SHP77 treated with DMSO at 0.1 percent for 48 hours (cell line): ENCODE measurements at regions not wholly inside any gene's neighbourhood (a gene's known extent, or its start where the extent isn't known, plus 50 kb on each side); places are given as distances from the start of the nearest gene placed in this dataset.
A peak's percentile ranks its signal among the peaks of the same experiment; 100 is the strongest.
"Not testable (repeated sequence)": the region's sequence is repeated elsewhere in the genome, so short reads cannot be mapped to it uniquely, and the experiment has no call there.

Experiments
- DNase-seq: peaks from one replicate; lab custom pipeline; 2025; lab: John Stamatoyannopoulos, UW

- DNase-seq = no peak
These were observed 719.8 kb downstream of the ANKRD7 start for GRCh38 chr7:118944271-118944670.

DNA sequence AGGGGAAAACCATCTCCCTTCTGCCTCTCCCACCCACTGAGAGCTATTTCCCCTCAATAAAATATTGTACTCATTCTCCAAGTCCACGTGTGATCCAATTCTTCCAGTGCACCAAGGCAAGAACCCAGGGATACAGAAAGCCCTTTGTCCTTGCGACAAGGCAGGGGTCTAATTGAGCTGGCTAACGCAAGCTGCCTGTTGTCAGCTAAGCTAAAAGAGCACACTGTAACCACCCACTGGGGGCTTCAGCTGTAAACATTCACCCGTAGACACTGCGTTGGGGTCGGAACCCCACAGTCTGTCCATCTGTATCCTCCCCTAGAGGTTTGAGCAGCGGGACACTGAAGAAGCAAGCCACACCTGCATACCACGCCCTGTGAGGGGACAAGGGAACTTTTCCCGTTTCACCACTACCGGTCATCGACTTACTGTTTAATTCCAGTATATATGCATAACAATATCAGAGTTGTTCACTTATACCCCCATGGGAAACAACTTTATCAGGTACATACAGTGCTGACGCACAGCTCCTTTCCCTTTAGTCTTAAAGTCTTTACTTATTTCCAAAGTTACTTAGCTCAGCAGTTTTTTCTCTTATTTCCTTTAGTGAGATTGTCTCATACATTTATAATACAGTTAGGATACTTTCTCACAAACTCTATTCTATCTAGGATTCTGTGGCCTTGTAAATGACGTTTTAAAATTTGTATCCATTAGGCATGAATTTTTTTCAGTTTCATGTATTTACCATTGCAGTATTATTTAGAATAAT is 721.6 kb downstream of the ANKRD7 start:
- DNase-seq = no peak

GRCh38 chr7:118948508-118948907 is 724.0 kb downstream of the ANKRD7 start:
- no peak for DNase-seq

GRCh38 chr7:118949031-118949430 is 724.5 kb downstream of the ANKRD7 start:
- DNase-seq = no peak

DNA sequence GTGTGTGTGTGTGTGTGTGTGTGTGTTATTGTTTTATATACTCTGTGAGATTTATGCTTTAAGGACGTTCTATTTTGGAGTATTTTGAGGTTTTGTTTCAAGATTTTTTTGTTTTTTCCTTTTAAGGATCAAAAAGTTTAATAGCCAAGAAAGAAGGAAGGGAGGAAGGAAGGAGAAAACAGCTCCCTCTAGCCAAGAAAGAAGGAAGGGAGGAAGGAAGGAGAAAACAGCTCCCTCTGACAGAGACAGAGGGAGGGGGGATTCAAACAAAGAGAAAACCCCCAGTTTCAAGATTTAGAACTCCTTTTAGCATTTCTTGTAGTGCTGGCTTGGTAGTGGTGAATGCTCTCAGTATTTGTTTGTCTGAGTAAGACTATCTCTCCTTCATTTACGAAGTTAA is 731.8 kb downstream of the ANKRD7 start:
- not testable (repeated sequence) for DNase-seq

DNA sequence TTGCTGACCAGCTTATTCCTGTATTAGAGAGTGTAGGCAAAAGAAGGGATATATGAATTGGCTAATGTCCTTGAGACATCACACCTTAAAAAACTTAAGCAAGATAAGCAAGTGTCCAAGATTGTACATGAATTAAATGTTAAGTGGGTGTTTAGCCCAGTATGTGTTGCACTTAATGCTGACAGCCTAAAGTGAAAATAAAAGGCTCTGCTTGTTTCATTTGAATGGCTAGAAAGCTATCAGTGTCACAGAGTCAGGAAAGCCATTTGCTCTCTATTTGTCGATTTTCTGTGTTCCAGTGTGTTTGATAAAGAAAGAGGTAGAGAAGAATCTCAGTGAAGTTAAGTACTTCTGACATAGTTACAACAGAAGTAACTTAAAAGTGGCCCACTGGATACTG is 744.9 kb downstream of the ANKRD7 start:
- DNase-seq = no peak

DNA sequence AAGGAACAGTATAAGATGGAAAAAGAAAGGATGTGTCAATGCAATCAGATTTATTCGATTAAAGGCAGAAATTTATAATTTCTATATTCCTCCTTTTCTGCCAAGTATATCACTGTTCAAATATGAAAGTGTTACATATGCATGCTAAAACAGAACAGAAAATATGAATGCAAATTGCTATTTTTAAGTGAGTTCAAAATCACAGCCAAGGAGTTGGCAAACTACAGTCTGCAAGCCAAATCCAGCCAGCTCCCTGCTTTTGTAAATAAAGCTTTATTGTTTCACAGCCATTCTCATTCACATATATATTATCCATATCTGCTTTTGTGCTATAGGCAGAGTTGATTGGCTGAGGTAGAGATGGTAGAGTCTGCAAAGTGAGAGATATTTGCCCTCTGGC is 747.2 kb downstream of the ANKRD7 start:
- DNase-seq = no peak

GRCh38 chr7:118974836-118975235 is 750.3 kb downstream of the ANKRD7 start:
- no peak for DNase-seq

DNA sequence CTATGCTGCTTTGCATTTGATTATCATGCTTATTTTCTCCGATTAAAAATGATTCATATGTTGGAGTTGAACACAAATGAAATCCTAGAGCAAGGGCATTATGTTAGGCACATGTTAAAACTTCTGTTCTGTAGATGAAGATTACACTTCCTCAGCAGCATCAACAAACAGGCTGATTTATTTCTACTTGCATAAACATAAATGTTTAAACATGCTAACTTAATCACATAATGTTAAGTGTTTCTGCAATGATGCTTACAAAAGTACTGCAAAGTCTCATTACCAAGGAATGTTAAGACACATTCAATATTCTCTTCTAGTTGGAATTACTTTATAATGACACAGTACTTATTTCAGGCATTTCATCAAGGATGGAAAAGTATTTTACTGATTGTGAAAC is 770.8 kb downstream of the ANKRD7 start:
- DNase-seq = no peak

GRCh38 chr7:119007236-119007635 is 782.7 kb downstream of the ANKRD7 start:
- no peak for DNase-seq

GRCh38 chr7:119010635-119011034 is 786.1 kb downstream of the ANKRD7 start:
- no peak for DNase-seq

DNA sequence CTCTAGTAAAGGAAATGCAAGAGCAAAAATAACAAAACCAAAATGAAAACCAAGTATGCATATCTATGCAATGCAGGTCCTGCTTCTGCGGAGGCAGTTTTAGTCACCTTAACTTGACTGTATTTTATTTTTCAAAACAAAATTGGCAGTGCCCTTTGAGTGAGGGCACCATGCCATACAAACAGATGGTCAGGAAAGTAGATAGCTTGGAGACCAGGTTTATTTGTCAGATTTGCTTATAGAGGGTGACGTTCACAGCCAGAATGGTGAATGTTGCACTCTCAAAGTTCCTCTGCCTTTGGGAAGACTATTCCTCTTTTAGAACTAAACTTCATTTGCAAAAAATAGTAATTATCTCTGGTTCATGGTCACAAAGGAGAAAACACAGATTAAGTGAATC is 801.9 kb downstream of the ANKRD7 start:
- DNase-seq = no peak

DNA sequence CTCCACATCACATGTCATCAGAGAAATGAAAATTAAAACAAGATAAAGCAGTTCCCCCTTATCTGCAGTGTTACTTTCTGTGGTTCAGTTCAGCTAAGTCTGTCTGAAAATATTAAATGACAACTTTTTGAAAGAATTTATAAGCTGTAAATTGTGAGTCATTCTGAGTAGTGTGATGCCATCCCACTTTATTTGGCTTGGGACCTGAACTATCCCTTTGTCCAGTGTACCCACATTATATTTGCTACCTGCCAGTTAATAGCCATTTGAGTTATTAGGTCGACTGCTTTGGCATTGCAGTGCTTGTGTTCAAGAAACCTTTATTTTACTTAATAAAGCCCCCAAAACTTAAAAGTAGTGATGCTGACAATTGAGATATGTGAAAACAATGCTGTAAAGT is 804.2 kb downstream of the ANKRD7 start:
- DNase-seq = no peak

GRCh38 chr7:119032136-119032535 is 807.6 kb downstream of the ANKRD7 start:
- DNase-seq = not testable (repeated sequence)

- no peak for DNase-seq
These were observed 809.1 kb downstream of the ANKRD7 start for GRCh38 chr7:119033641-119034040.

DNA sequence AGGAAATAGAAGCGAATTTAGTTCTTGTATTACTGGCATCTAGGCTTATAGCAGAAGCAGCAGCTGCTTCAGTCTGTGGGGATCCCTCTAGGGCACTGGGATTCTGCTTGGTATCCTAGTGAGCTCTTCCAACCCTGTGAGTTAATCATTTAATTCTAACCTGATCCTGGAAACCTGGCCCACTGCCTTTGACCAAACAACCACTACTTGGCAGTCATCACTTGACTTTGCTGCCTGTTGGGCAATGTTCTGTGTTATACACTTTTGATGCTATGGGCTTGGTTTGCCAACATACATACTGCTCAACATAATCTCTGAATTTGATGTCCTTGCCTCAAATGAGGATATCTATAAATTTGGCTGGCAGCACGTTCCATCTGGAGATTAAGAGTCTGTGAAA is 813.4 kb downstream of the ANKRD7 start:
- no peak for DNase-seq

- DNase-seq = no peak
These were observed 821.6 kb downstream of the ANKRD7 start for GRCh38 chr7:119046068-119046467.

DNA sequence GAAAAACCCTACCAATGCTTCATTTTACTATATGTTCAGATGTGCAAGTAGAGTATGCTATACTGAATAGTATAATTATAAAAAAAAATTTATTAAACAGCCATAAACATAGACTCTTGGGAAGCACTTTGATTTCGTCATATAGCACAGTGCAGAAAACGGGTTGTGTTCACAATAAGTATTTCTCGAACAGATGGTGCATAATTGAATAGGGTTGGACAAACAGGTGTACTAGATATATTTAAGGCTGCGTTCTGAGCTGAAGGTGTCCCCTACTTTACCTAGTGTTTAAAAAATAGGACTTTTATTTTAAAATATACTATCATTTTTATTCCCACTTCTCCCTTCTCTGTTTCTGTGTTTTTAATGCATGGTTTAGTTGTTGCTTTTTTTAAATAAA is 841.5 kb downstream of the ANKRD7 start:
- no peak for DNase-seq

DNA sequence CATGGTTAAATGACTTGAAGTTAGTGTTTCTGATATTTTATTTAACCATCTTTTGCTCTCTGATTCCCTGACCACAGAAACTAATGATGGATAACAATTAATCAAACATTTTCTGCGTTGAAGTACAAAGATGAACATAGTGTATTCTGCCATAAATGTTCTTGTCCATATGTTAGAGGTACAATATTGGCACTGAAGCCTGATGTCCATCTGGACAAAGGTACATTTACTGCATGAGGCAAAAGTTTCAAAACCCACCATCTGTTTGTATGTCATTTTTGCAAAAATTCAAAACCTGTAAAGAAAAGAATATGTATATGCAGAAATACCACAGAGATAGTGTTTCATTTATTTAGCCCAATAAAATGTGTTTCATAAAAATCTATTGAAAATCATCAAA is 861.5 kb downstream of the ANKRD7 start:
- DNase-seq = no peak

GRCh38 chr7:119090851-119091250 is 866.3 kb downstream of the ANKRD7 start:
- DNase-seq = no peak

DNA sequence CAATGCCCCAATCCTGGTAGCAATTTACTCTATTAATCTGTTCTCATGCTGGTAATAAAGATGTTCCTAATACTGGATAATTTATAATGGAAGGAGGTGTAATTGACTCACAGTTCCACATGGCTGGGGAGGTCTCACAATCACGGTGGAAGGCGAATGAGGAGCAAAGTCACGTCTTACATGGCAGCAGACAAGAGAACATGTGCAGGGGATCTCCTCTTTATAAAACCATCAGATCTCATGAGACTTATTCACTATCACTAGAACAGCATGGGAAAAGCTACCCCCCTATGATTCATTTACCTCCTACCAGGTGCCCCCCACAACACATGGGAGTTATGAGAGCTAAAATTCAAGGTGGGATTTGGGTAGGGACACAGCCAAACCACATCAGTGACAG is 872.2 kb downstream of the ANKRD7 start:
- DNase-seq = no peak

DNA sequence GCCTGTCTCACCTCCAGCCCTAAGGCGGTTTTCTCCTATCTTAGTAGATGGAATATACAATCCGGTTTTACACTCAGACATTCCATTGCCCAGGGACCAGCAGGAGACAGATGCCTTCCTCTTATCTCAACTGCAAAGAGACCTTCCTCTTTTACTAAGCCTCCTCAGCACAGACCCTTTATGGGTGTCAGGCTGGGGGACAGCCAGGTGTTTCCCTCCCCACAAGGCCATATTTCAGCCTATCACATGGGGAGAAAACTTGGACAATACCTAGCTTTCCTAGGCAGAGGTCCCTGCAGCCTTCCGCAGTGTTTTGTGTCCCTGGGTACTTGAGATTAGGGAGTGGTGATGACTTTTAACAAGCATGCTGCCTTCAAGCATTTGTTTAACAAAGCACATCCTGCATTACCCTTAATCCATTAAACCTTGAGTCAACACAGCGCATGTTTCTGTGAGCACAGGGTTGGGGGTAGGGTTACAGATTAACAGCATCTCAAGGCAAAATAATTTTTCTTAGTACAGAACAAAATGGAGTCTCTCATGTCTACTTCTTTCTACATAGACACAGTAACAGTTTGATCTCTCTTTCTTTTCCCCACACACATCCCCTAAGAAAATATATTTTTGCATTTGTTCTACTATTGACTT is 876.2 kb downstream of the ANKRD7 start:
- peak; percentile 53 for DNase-seq

GRCh38 chr7:119102291-119102690 is 877.8 kb downstream of the ANKRD7 start:
- DNase-seq = no peak

- no peak for DNase-seq
These were observed 880.9 kb downstream of the ANKRD7 start for GRCh38 chr7:119105381-119105780.
